Glutamatergic neuron (in vitro differentiated cells): ENCODE measurements at regions not wholly inside any gene's neighbourhood (a gene's known extent, or its start where the extent isn't known, plus 50 kb on each side); places are given as distances from the start of the nearest gene placed in this dataset.
"Not testable (repeated sequence)": the region's sequence is repeated elsewhere in the genome, so short reads cannot be mapped to it uniquely, and the experiment has no call there.

Source experiments
- DNase-seq: peaks from one replicate; pipeline ENCODE4 v3.0.0; 2022
- H3K27ac Mint-ChIP-seq: one replicate; pipeline ENCODE4 v1.8.0; 2020; ENCODE audit warnings: mild to moderate bottlenecking, mixed read lengths, inconsistent platforms; ENCODE audit not compliant: unreplicated experiment
- H3K27me3 Mint-ChIP-seq: one replicate; pipeline ENCODE4 v1.8.0; 2020; ENCODE audit warnings: mild to moderate bottlenecking, moderate library complexity, mixed read lengths, inconsistent platforms; ENCODE audit not compliant: unreplicated experiment
- H3K36me3 Mint-ChIP-seq: one replicate; pipeline ENCODE4 v1.8.0; 2020; ENCODE audit warnings: mild to moderate bottlenecking, mixed read lengths, inconsistent platforms; ENCODE audit not compliant: unreplicated experiment
- H3K4me1 Mint-ChIP-seq: one replicate; pipeline ENCODE4 v1.8.0; 2020; ENCODE audit warnings: mild to moderate bottlenecking, low read depth, mixed read lengths, inconsistent platforms; ENCODE audit not compliant: unreplicated experiment
- H3K4me3 Mint-ChIP-seq: one replicate; pipeline ENCODE4 v1.8.0; 2020; ENCODE audit warnings: mild to moderate bottlenecking, mixed read lengths, inconsistent platforms; ENCODE audit not compliant: unreplicated experiment
- H3K9me3 Mint-ChIP-seq: one replicate; pipeline ENCODE4 v1.8.0; 2020; ENCODE audit warnings: mild to moderate bottlenecking, moderate library complexity, mixed read lengths, inconsistent platforms; ENCODE audit not compliant: unreplicated experiment
- CTCF ChIP-seq: fragments of 200-600 bp; sonication (generic); IDR thresholded peaks from one replicate; pipeline ENCODE4 v1.5.0; 2021; ENCODE audit not compliant: partially characterized antibody, unreplicated experiment

GRCh38 chr3:98679986-98680385 lies 83.2 kb upstream of the ST3GAL6 start:
- Mint-ChIP-seq H3K36me3 (no peaks in the 10 kb centered on the region), H3K27me3 (no peaks in the 10 kb centered on the region), H3K4me3 (no peak overlapping the region), H3K27ac (no peak overlapping the region), H3K9me3 (no peaks in the 10 kb centered on the region), H3K4me1 (no peaks in the 10 kb centered on the region)
- no peak for DNase-seq
- no peak for TF ChIP-seq CTCF

GRCh38 chr3:98680723-98681122 lies 82.4 kb upstream of the ST3GAL6 start:
- no peaks in the 10 kb centered on the region for H3K9me3 Mint-ChIP-seq
- no peaks in the 10 kb centered on the region for H3K4me1 Mint-ChIP-seq
- H3K27me3 Mint-ChIP-seq, result no peaks in the 10 kb centered on the region
- no peaks in the 10 kb centered on the region for H3K36me3 Mint-ChIP-seq
- no peak overlapping the region for H3K27ac Mint-ChIP-seq
- TF ChIP-seq CTCF, result no peak
- H3K4me3 Mint-ChIP-seq, result no peak overlapping the region
- no peak for DNase-seq

- no peaks in the 10 kb centered on the region for H3K4me1 Mint-ChIP-seq
- no peaks in the 10 kb centered on the region for H3K27me3 Mint-ChIP-seq
- H3K36me3 Mint-ChIP-seq, result no peaks in the 10 kb centered on the region
Observed at GRCh38 chr3:98681486-98681885, 81.7 kb upstream of the ST3GAL6 start.

GRCh38 chr3:98682391-98682790 lies 80.7 kb upstream of the ST3GAL6 start:
- not testable (repeated sequence) for H3K4me1 Mint-ChIP-seq, H3K27ac Mint-ChIP-seq, H3K4me3 Mint-ChIP-seq, DNase-seq, H3K9me3 Mint-ChIP-seq, H3K36me3 Mint-ChIP-seq, H3K27me3 Mint-ChIP-seq

More at GRCh38 chr3:98681486-98681885, 81.7 kb upstream of the ST3GAL6 start:
- Mint-ChIP-seq H3K9me3 (no peaks in the 10 kb centered on the region), H3K4me3 (no peak overlapping the region), H3K27ac (no peak overlapping the region)
- no peak for DNase-seq
- TF ChIP-seq CTCF, result no peak

- Mint-ChIP-seq H3K27ac (no peak overlapping the region), H3K27me3 (no peaks in the 10 kb centered on the region), H3K36me3 (no peaks in the 10 kb centered on the region), H3K4me1 (no peaks in the 10 kb centered on the region), H3K9me3 (peaks cover 2% of the 10 kb centered on the region), H3K4me3 (no peak overlapping the region)
- DNase-seq, result no peak
- no peak for TF ChIP-seq CTCF
Observed at GRCh38 chr3:98688363-98688762, 74.8 kb upstream of the ST3GAL6 start.

GRCh38 chr3:98690876-98691275 lies 72.3 kb upstream of the ST3GAL6 start:
- Mint-ChIP-seq H3K27ac (no peak overlapping the region), H3K27me3 (no peaks in the 10 kb centered on the region), H3K4me1 (no peaks in the 10 kb centered on the region), H3K4me3 (no peak overlapping the region), H3K36me3 (no peaks in the 10 kb centered on the region), H3K9me3 (peaks cover 2% of the 10 kb centered on the region)
- TF ChIP-seq CTCF, result no peak
- no peak for DNase-seq
